Body of pancreas (tissue), 4 donors: ENCODE measurements at regions not wholly inside any gene's neighbourhood (a gene's known extent, or its start where the extent isn't known, plus 50 kb on each side); places are given as distances from the start of the nearest gene placed in this dataset.

Experiments used
- POLR2A ChIP-seq, 3 donors: fragments of 450-650 bp; IDR thresholded peaks; one replicate each; pipeline ENCODE4 v1.6.1; 2016; ENCODE audit warnings: antibody characterized with exemption in 3 of 3, mild to moderate bottlenecking in 2 of 3
- TF ChIP-seq, protein P1 (sequence below), 7 experiments: fragments of 450-650 bp in 4 of 7; fragments of 200-600 bp in 3 of 7; sonication (generic) in 3 of 7; IDR thresholded peaks; one replicate each; pipeline ENCODE4 v1.5.1; 2016 to 2019; ENCODE audit warnings: antibody characterized with exemption in 7 of 7

DNA sequence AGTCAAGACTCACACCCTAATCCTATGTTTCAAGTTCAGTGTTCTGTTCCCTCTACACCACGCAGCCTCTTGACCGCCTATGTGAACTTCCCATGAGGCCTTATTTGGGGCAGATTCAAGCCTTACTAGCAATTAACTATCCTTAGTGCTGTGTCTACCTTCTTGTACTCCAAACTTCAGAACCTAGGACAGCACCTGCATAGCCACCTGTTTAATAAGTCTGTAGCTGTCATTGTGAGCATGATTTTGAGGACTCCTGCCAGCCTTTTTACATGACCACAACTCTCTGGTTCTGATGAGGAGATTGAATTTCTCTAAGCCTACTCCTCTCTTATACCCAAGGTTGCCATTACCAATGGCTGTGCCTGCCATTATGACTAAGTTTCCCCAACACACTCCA lies 50.8 kb upstream of the PCSK1 start:
- TF ChIP-seq, protein P1, sequence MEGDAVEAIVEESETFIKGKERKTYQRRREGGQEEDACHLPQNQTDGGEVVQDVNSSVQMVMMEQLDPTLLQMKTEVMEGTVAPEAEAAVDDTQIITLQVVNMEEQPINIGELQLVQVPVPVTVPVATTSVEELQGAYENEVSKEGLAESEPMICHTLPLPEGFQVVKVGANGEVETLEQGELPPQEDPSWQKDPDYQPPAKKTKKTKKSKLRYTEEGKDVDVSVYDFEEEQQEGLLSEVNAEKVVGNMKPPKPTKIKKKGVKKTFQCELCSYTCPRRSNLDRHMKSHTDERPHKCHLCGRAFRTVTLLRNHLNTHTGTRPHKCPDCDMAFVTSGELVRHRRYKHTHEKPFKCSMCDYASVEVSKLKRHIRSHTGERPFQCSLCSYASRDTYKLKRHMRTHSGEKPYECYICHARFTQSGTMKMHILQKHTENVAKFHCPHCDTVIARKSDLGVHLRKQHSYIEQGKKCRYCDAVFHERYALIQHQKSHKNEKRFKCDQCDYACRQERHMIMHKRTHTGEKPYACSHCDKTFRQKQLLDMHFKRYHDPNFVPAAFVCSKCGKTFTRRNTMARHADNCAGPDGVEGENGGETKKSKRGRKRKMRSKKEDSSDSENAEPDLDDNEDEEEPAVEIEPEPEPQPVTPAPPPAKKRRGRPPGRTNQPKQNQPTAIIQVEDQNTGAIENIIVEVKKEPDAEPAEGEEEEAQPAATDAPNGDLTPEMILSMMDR (IDR thresholded peaks at IDR 0.05): no peak
- no peak for TF ChIP-seq POLR2A (IDR thresholded peaks at IDR 0.05)
